Nephron (organoid): ENCODE measurements at regions not wholly inside any gene's neighbourhood (a gene's known extent, or its start where the extent isn't known, plus 50 kb on each side); places are given as distances from the start of the nearest gene placed in this dataset.

Experiments
- H3K27ac Mint-ChIP-seq, 3 experiments: 2 replicates each; pipeline ENCODE4 v1.8.0; 2020; ENCODE audit warnings: mixed read lengths in 3 of 3, mild to moderate bottlenecking in 2 of 3, moderate library complexity in 1 of 3
- H3K27me3 Mint-ChIP-seq: 2 replicates; pipeline ENCODE4 v1.8.0; 2021; ENCODE audit warnings: low read depth, mild to moderate bottlenecking, moderate library complexity, mixed read lengths
- H3K36me3 Mint-ChIP-seq: 2 replicates; pipeline ENCODE4 v1.8.0; 2020; ENCODE audit warnings: low read depth, mixed read lengths
- H3K4me1 Mint-ChIP-seq: 2 replicates; pipeline ENCODE4 v1.8.0; 2020; ENCODE audit warnings: mixed read lengths
- H3K4me3 Mint-ChIP-seq, 3 experiments: 2 replicates each; pipeline ENCODE4 v1.8.0; 2020; ENCODE audit warnings: mild to moderate bottlenecking in 3 of 3, mixed read lengths in 3 of 3, moderate library complexity in 2 of 3
- H3K9me3 Mint-ChIP-seq: 2 replicates; pipeline ENCODE4 v1.8.0; 2020; ENCODE audit warnings: mixed read lengths
- TF ChIP-seq, protein P1 (sequence below), 3 experiments: fragments of 200-600 bp; sonication (generic); IDR thresholded peaks; one replicate each; pipeline ENCODE4 v1.5.0; 2021; ENCODE audit warnings: antibody characterized with exemption in 3 of 3; ENCODE audit not compliant: unreplicated experiment in 3 of 3

DNA sequence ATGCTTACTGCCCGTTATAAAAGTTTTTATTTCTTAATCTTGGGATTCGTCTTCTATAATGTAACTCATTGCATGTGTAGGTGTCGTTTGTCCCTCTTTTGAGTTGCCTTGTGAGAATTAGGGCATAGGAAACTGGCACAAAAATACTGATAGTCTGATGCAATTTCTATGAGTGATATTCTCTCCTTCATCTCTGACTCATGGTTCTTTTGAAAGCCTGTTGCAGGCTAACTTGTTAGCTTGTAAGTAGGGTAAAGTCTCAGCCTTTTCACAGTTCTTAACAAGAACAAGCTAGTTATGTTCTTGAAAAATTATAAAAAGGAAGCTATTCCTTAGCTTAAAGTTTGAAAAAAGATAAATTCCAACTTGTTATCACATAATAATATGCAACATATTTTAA, 1085.4 kb upstream of the NRXN1 start:
- Mint-ChIP-seq H3K4me1 (no peaks in the 10 kb centered on the region), H3K9me3 (peaks cover 2% of the 10 kb centered on the region), H3K27me3 (no peaks in the 10 kb centered on the region), H3K36me3 (no peaks in the 10 kb centered on the region), H3K4me3 (no peak overlapping the region), H3K27ac (no peak overlapping the region)
- TF ChIP-seq, protein P1, sequence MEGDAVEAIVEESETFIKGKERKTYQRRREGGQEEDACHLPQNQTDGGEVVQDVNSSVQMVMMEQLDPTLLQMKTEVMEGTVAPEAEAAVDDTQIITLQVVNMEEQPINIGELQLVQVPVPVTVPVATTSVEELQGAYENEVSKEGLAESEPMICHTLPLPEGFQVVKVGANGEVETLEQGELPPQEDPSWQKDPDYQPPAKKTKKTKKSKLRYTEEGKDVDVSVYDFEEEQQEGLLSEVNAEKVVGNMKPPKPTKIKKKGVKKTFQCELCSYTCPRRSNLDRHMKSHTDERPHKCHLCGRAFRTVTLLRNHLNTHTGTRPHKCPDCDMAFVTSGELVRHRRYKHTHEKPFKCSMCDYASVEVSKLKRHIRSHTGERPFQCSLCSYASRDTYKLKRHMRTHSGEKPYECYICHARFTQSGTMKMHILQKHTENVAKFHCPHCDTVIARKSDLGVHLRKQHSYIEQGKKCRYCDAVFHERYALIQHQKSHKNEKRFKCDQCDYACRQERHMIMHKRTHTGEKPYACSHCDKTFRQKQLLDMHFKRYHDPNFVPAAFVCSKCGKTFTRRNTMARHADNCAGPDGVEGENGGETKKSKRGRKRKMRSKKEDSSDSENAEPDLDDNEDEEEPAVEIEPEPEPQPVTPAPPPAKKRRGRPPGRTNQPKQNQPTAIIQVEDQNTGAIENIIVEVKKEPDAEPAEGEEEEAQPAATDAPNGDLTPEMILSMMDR (IDR thresholded peaks at IDR 0.05; ENCODE audit: unreplicated experiment in 3 of 3) = no peak

GRCh38 chr2:52115750-52116149, 1083.8 kb upstream of the NRXN1 start:
- Mint-ChIP-seq H3K36me3 (no peaks in the 10 kb centered on the region), H3K27ac (no peak overlapping the region), H3K27me3 (no peaks in the 10 kb centered on the region), H3K9me3 (peaks cover 6% of the 10 kb centered on the region), H3K4me3 (no peak overlapping the region), H3K4me1 (no peaks in the 10 kb centered on the region)
- TF ChIP-seq, protein P1 (IDR thresholded peaks at IDR 0.05; ENCODE audit: unreplicated experiment in 3 of 3) = no peak

DNA sequence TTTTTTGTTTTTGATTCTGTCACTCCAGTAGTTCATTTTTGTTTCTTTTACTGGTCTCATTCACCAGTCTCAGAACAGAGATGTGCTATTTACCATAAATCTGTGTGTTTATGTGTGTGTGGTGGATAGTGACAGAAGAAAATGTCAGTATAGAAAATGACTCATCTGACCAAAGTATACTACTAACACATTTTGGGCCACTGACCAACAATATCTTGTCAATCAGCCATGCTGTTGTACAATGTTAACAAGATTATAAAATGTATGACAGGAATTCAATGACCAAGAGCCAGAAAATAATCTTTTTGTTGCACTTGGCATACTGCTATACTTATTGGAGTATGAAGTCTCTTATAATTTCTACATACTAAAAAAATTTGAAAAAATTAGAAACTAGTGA, 1081.4 kb upstream of the NRXN1 start:
- Mint-ChIP-seq H3K27ac (no peak overlapping the region), H3K36me3 (no peaks in the 10 kb centered on the region), H3K4me3 (no peak overlapping the region)

DNA sequence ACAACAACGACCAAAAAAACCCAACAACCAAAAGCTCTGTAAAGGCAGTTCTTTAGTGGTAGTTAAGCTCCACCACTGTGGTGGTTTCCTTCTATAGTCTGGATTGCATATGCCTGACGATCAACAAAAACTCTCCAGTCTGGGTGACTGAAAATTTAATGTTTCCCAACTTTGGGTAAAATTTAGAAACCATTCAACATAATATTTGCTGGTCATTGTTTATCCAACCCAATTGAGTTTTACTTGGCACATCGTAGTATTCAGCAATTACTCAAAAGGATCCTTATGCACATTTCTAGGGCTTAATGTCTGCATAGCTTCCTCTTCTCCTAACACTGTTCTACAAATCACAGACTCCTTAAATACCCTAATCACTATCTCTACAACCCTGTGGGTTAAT, 1080.2 kb upstream of the NRXN1 start:
- Mint-ChIP-seq H3K27me3 (no peaks in the 10 kb centered on the region), H3K9me3 (peaks cover 6% of the 10 kb centered on the region), H3K4me1 (no peaks in the 10 kb centered on the region), H3K4me3 (no peak overlapping the region), H3K27ac (no peak overlapping the region), H3K36me3 (no peaks in the 10 kb centered on the region)
- TF ChIP-seq, protein P1 (IDR thresholded peaks at IDR 0.05; ENCODE audit: unreplicated experiment in 3 of 3) = no peak

More for the DNA sequence above, 1081.4 kb upstream of the NRXN1 start:
- Mint-ChIP-seq H3K9me3 (peaks cover 6% of the 10 kb centered on the region), H3K27me3 (no peaks in the 10 kb centered on the region), H3K4me1 (no peaks in the 10 kb centered on the region)
- TF ChIP-seq, protein P1 (IDR thresholded peaks at IDR 0.05; ENCODE audit: unreplicated experiment in 3 of 3) = no peak

- H3K4me1 Mint-ChIP-seq = no peaks in the 10 kb centered on the region
- no peak overlapping the region for H3K27ac Mint-ChIP-seq
- H3K4me3 Mint-ChIP-seq = no peak overlapping the region
- no peaks in the 10 kb centered on the region for H3K27me3 Mint-ChIP-seq
- no peaks in the 10 kb centered on the region for H3K36me3 Mint-ChIP-seq
- peaks cover 3% of the 10 kb centered on the region for H3K9me3 Mint-ChIP-seq
- TF ChIP-seq, protein P1 (IDR thresholded peaks at IDR 0.05; ENCODE audit: unreplicated experiment in 3 of 3) = no peak
Measured at GRCh38 chr2:52107124-52107523, 1075.2 kb upstream of the NRXN1 start.

DNA sequence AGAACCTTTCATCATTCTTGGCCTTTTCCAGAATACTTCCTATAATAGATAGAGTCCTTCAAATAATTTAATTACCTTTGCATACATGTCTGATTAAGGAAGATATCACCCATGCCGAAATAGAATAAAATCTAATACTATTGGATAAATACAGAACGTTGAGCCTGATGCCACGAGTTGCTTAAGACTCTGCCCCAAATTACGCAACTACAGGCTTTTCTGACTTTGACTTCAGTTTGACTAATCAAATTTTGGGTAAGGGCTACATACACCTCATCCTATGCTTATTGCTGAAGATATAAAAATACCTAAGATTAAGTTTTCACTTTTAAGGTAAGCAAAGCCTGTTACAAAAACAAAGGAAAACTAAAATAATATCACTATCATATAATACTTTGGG, 1065.1 kb upstream of the NRXN1 start:
- H3K9me3 Mint-ChIP-seq = no peaks in the 10 kb centered on the region

More for the DNA sequence above, 1065.1 kb upstream of the NRXN1 start:
- Mint-ChIP-seq H3K36me3 (no peaks in the 10 kb centered on the region), H3K4me3 (no peak overlapping the region), H3K27me3 (no peaks in the 10 kb centered on the region), H3K27ac (no peak overlapping the region), H3K4me1 (no peaks in the 10 kb centered on the region)
- TF ChIP-seq, protein P1 (IDR thresholded peaks at IDR 0.05; ENCODE audit: unreplicated experiment in 3 of 3) = no peak
